Esophagus squamous epithelium (tissue), 5 donors: ENCODE measurements at regions not wholly inside any gene's neighbourhood (a gene's known extent, or its start where the extent isn't known, plus 50 kb on each side); places are given as distances from the start of the nearest gene placed in this dataset.
"Not testable (repeated sequence)": the region's sequence is repeated elsewhere in the genome, so short reads cannot be mapped to it uniquely, and the experiment has no call there.

Experiments
- DNase-seq: peaks from one replicate; lab custom pipeline; 2025; lab: John Stamatoyannopoulos, UW
- H3K27ac ChIP-seq, 4 donors: fragments of 200-600 bp; sonication (generic); one replicate each; pipeline ENCODE4 v1.5.1; 2016 to 2019; ENCODE audit warnings: mild to moderate bottlenecking in 1 of 4
- H3K27me3 ChIP-seq, 4 donors: fragments of 200-600 bp; sonication (generic); 1 replicate in 3 of 4; 2 replicates in 1 of 4; pipeline versions ENCODE4 v1.5.1 to v1.6.0; 2017 to 2021; ENCODE audit warnings: antibody characterized with exemption in 1 of 4
- H3K36me3 ChIP-seq, 3 donors: fragments of 200-600 bp; sonication (generic); one replicate each; pipeline ENCODE4 v1.5.1; 2016 to 2019
- H3K4me1 ChIP-seq, 3 donors: fragments of 200-600 bp; sonication (generic); one replicate each; pipeline ENCODE4 v1.5.1; 2017 to 2019
- H3K4me3 ChIP-seq, 4 donors: fragments of 200-600 bp; sonication (generic); 1 replicate in 3 of 4; 2 replicates in 1 of 4; pipeline ENCODE4 v1.5.1; 2016 to 2019; ENCODE audit warnings: mild to moderate bottlenecking in 2 of 4, moderate library complexity in 1 of 4
- H3K9me3 ChIP-seq, 3 donors: fragments of 200-600 bp; sonication (generic); one replicate each; pipeline ENCODE4 v1.5.1; 2016 to 2019
- CTCF ChIP-seq, 6 experiments: fragments of 450-650 bp in 4 of 6; fragments of 200-600 bp in 2 of 6; sonication (generic) in 2 of 6; IDR thresholded peaks; one replicate each; pipeline ENCODE4 v1.5.1; 2016 to 2019; ENCODE audit warnings: antibody characterized with exemption in 6 of 6, mild to moderate bottlenecking in 4 of 6, moderate library complexity in 4 of 6
- POLR2A ChIP-seq, 4 donors: fragments of 450-650 bp; IDR thresholded peaks; one replicate each; pipeline ENCODE4 v1.6.1; 2017; ENCODE audit warnings: antibody characterized with exemption in 4 of 4, mild to moderate bottlenecking in 4 of 4, moderate library complexity in 3 of 4
- WGBS, 2 donors: methylation state at CpG; one replicate each; pipeline ENCODE4 v1.1.5; 2018; 5-methylcytosine and 5-hydroxymethylcytosine counted together
- intact Hi-C: fragments of 100-400 bp; cut with DNase I; formaldehyde crosslinking; loops from one replicate; pipeline ENCODE4 v1.15.0; 2022
- donor health status: DM: yes; HTN: yes; CAD: no.

DNA sequence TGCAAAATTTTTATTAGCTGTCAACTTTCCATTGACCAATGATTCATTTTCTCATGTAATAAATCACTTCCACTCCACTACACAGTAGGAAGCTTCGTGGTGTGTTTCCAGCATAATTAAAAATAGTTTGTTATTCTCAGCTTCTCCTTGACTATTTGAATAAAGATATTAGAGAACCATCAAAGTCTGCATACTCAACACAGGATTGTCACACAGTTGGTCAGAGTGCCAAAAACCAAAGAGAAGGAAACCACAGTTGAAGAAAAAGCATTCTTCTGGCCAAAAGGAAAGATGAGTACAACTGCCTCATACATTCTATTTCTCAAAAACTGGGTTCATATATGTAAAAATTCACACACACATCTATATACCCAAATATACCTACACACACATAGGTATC, 455.1 kb upstream of the HSF2 start:
- Histone ChIP-seq H3K36me3 (no peaks in the 10 kb centered on the region), H3K27ac (no peak overlapping the region), H3K27me3 (no peaks in the 10 kb centered on the region), H3K4me3 (no peak overlapping the region), H3K9me3 (no peaks in the 10 kb centered on the region), H3K4me1 (no peaks in the 10 kb centered on the region)
- intact Hi-C loops, result no loop called here
- no peak for DNase-seq
- 47 to 48% methylated on average over 1 of the region's 1 CpG for WGBS, 2 donors
- TF ChIP-seq POLR2A (IDR thresholded peaks at IDR 0.05) (no peak), CTCF (IDR thresholded peaks at IDR 0.05) (no peak)

DNA sequence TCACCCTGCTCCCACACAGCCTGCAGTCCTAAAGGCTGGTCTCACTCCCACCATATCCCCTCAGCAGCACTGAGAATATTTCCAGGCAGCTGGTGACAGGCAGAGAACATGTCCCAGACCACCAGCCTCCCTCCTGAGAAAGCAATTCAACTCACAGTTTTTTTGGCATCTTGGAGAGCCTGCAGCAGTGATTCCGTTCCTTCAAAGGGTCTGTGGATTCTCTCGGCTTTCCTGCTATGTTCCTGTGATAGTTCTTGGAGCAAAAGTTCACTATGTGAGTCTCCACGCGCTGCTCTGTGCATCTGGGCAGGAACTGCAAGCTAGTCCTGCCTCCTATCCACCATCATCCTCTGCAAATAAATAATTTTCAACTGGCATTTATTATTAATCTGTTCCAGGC, 448.3 kb upstream of the HSF2 start:
- Histone ChIP-seq H3K9me3 (no peaks in the 10 kb centered on the region), H3K4me3 (no peak overlapping the region), H3K27ac (no peak overlapping the region), H3K4me1 (peaks cover 6 to 17% (median 7%) of the 10 kb centered on the region in 3 donors), H3K27me3 (no peaks in the 10 kb centered on the region), H3K36me3 (no peaks in the 10 kb centered on the region)
- intact Hi-C loops, result no loop called here
- no peak for TF ChIP-seq CTCF (IDR thresholded peaks at IDR 0.05)
- TF ChIP-seq POLR2A (IDR thresholded peaks at IDR 0.05), result no peak
- 73 to 86% methylated on average over 4 of the region's 4 CpGs for WGBS, 2 donors
- no peak for DNase-seq

GRCh38 chr6:121951918-121952379, 447.5 kb upstream of the HSF2 start:
- WGBS, 2 donors, result 37 to 55% methylated on average over 5 of the region's 5 CpGs
- no peak overlapping the region for H3K4me3 ChIP-seq
- TF ChIP-seq POLR2A (IDR thresholded peaks at IDR 0.05) (no peak), CTCF (IDR thresholded peaks at IDR 0.05) (no peak)
- no peak for DNase-seq
- intact Hi-C loops, result no loop called here
- H3K36me3 ChIP-seq, result no peaks in the 10 kb centered on the region
- peak overlapping the region in 2 of 4 donors; percentile 23 to 44 for H3K27ac ChIP-seq
- peaks cover 6 to 17% (median 7%) of the 10 kb centered on the region in 3 donors for H3K4me1 ChIP-seq
- no peaks in the 10 kb centered on the region for H3K27me3 ChIP-seq
- no peaks in the 10 kb centered on the region for H3K9me3 ChIP-seq

- DNase-seq, H3K36me3 ChIP-seq, H3K9me3 ChIP-seq, H3K4me3 ChIP-seq, H3K27me3 ChIP-seq, intact Hi-C loops, H3K27ac ChIP-seq: not testable (repeated sequence)
- peaks cover 6 to 17% (median 7%) of the 10 kb centered on the region in 3 donors for H3K4me1 ChIP-seq
- 65 to 85% methylated on average over 2 of the region's 2 CpGs for WGBS, 2 donors
These were observed 444.1 kb upstream of the HSF2 start for GRCh38 chr6:121955401-121955800.

DNA sequence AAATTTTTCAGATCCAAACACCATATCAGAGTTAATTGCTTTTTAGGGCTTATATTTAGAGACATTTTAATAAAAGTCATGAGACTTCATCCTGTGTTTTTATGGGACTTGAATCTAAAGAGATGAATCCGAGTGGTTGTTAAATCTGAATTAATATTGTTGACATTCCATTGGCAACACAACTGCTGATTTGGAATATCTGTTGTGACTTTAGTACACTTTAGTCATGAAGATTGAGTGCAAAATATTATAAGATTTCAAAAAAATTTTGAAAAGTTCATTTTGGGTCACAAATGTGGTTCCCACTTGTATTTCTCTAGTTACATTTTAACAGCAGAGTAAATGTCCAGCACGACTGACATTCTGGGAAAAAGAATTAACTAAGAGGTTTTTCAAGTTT, 442.7 kb upstream of the HSF2 start:
- intact Hi-C loops, result no loop called here
- peaks cover 4 to 7% (median 4%) of the 10 kb centered on the region in 3 donors for H3K4me1 ChIP-seq
- 50 to 76% methylated on average over 2 of the region's 2 CpGs for WGBS, 2 donors

More for the DNA sequence above, 442.7 kb upstream of the HSF2 start:
- DNase-seq, result no peak
- Histone ChIP-seq H3K9me3 (no peaks in the 10 kb centered on the region), H3K27ac (no peak overlapping the region), H3K27me3 (no peaks in the 10 kb centered on the region), H3K36me3 (no peaks in the 10 kb centered on the region), H3K4me3 (no peak overlapping the region)
- TF ChIP-seq CTCF (IDR thresholded peaks at IDR 0.05), result no peak
- no peak for TF ChIP-seq POLR2A (IDR thresholded peaks at IDR 0.05)
